K562 (cell line): ENCODE measurements at regions not wholly inside any gene's neighbourhood (a gene's known extent, or its start where the extent isn't known, plus 50 kb on each side); places are given as distances from the start of the nearest gene placed in this dataset.

Experiments used
- ATAC-seq: fragments of 200-7000 bp; cut with Tn5 transposase; 3 replicates; pipeline ENCODE4 v1.9.1; 2020; ENCODE audit warnings: moderate library complexity
- BruUV-seq: library from RNA; stranded (reverse); fragments of 400-500 nt; replicated peaks from 2 replicates; lab custom pipeline; 2021; lab: Mats Ljungman, UMichigan
- CTCF ChIA-PET: fragments of 300-600 bp; formaldehyde crosslinking; extraction: SDS; loops from one replicate; lab custom pipeline; 2021; ENCODE audit warnings: low intra/inter-chr PET ratio; lab: Yijun Ruan, JAX
- POLR2A ChIA-PET: fragments of 300-600, 350-650 bp; sonication (Branson Sonifier 250); formaldehyde crosslinking; extraction: SDS; loops from one replicate; lab custom pipeline; 2021; ENCODE audit warnings: antibody characterized with exemption, inconsistent platforms; lab: Yijun Ruan, JAX
- DNase-seq, 4 experiments: peaks; one replicate each; pipeline versions ENCODE4 v3.0.0 to v3.0.0-alpha.2; 2011 to 2018; ENCODE audit warnings: low spot score in 3 of 4, mixed read lengths in 3 of 4; ENCODE audit errors: extremely low read depth in 1 of 4
- FAIRE-seq: peaks from 2 replicates; lab custom pipeline; 2011; peaks lifted over from hg19 to GRCh38; lab: Jason Lieb, UNC
- H2AFZ ChIP-seq: 2 replicates; pipeline ENCODE4 v1.6.0; 2011; ENCODE audit warnings: low read depth, low read length, control low read depth, inconsistent platforms
- H3K27ac ChIP-seq: fragments of 200-600 bp; 3 replicates; pipeline ENCODE4 v1.8.0; 2011; ENCODE audit warnings: low read depth, mild to moderate bottlenecking, control low read depth, inconsistent platforms, low read length, moderate library complexity, mixed read lengths; ENCODE audit errors: extremely low read depth
- H3K27me3 ChIP-seq, 2 experiments: fragments of 300-600 bp in 1 of 2; 2 replicates in 1 of 2; 3 replicates in 1 of 2; pipeline versions ENCODE4 v1.6.0 to v1.8.0; 2011; ENCODE audit warnings: inconsistent platforms in 2 of 2, low read length in 2 of 2, mild to moderate bottlenecking in 1 of 2, mixed read lengths in 1 of 2, moderate library complexity in 1 of 2; ENCODE audit not compliant: control insufficient read depth in 2 of 2, insufficient read depth in 2 of 2
- H3K36me3 ChIP-seq: fragments of 300-600 bp; 3 replicates; pipeline ENCODE4 v1.8.0; 2011; ENCODE audit warnings: mild to moderate bottlenecking, low read length, inconsistent platforms; ENCODE audit not compliant: control insufficient read depth, insufficient read depth
- H3K4me1 ChIP-seq, 2 experiments: fragments of 200-600 bp in 1 of 2; replicated peaks in 1 of 2; 2 replicates in 1 of 2; 3 replicates in 1 of 2; pipeline versions ENCODE4 v1.5.1 to v1.8.0; 2011; ENCODE audit warnings: inconsistent platforms in 2 of 2, low read length in 2 of 2, mild to moderate bottlenecking in 1 of 2, mixed read lengths in 1 of 2, moderate library complexity in 1 of 2; ENCODE audit not compliant: control insufficient read depth in 2 of 2, insufficient read depth in 2 of 2
- H3K4me2 ChIP-seq: 2 replicates; pipeline ENCODE4 v1.6.1; 2011; ENCODE audit warnings: low read length, control low read depth, inconsistent platforms, mixed read lengths; ENCODE audit not compliant: insufficient read depth
- H3K4me3 ChIP-seq: fragments of 200-600 bp; sonication (generic), shearing (Covaris generic); 2 replicates; pipeline ENCODE4 v1.5.1; 2016; ENCODE audit warnings: control low read depth, inconsistent platforms
- H3K79me2 ChIP-seq: fragments of 200-600 bp; 3 replicates; pipeline ENCODE4 v1.8.0; 2011; ENCODE audit warnings: low read length, inconsistent platforms; ENCODE audit not compliant: control insufficient read depth, insufficient read depth
- H3K9ac ChIP-seq, 2 experiments: 2 replicates each; pipeline versions ENCODE4 v1.6.0 to v1.6.1; 2011; ENCODE audit warnings: low read depth in 2 of 2, low read length in 2 of 2, control low read depth in 1 of 2, inconsistent platforms in 1 of 2, mild to moderate bottlenecking in 1 of 2, mixed read lengths in 1 of 2; ENCODE audit not compliant: insufficient read depth in 1 of 2
- H3K9me1 ChIP-seq: one replicate; pipeline ENCODE4 v1.6.0; 2011; ENCODE audit warnings: inconsistent platforms, mild to moderate bottlenecking, low read length, moderate library complexity; ENCODE audit not compliant: control insufficient read depth, insufficient read depth
- H3K9me3 ChIP-seq: replicated peaks from 2 replicates; pipeline ENCODE4 v1.5.1; 2011; ENCODE audit warnings: low read depth, low read length, inconsistent platforms; ENCODE audit not compliant: control insufficient read depth, insufficient read depth
- H4K20me1 ChIP-seq: replicated peaks from 2 replicates; pipeline ENCODE4 v1.6.1; 2011; ENCODE audit warnings: low read length, inconsistent platforms, mixed read lengths; ENCODE audit not compliant: control insufficient read depth, insufficient read depth
- E2F3 ChIP-seq: fragments of 250-450 bp; sonication (Bioruptor Pico); IDR thresholded peaks from 2 replicates; pipeline ENCODE4 v1.4.0; 2020; ENCODE audit warnings: mild to moderate bottlenecking
- FOXK2 ChIP-seq, 2 experiments: fragments of 450-650 bp; IDR thresholded peaks in 1 of 2; conservative IDR thresholded peaks in 1 of 2; 2 replicates each; pipeline ENCODE4 v1.6.1; 2016; ENCODE audit warnings: low read depth in 2 of 2, mild to moderate bottlenecking in 1 of 2
- HNRNPK ChIP-seq: fragments of 200-400 bp; formaldehyde crosslinking; IDR thresholded peaks from one replicate; pipeline ENCODE4 v1.6.1; 2018; ENCODE audit warnings: mild to moderate bottlenecking, low read depth, low read length; ENCODE audit not compliant: poor library complexity, severe bottlenecking
- IFI16 ChIP-seq: fragments of 250-450 bp; sonication (Bioruptor Pico); IDR thresholded peaks from 2 replicates; pipeline ENCODE4 v2.1.2; 2022; ENCODE audit warnings: mild to moderate bottlenecking, inconsistent platforms
- IRF2 ChIP-seq: sonication (generic); formaldehyde crosslinking; IDR thresholded peaks from 2 replicates; pipeline ENCODE4 v1.8.1; 2022; ENCODE audit warnings: mild to moderate bottlenecking, missing genetic modification reagents
- JUN ChIP-seq, 2 experiments: sonication (generic) in 1 of 2; formaldehyde crosslinking in 1 of 2; IDR thresholded peaks; 2 replicates each; pipeline versions ENCODE4 v1.6.1 to v1.8.0; 2012 to 2022; ENCODE audit warnings: borderline replicate concordance in 2 of 2, mild to moderate bottlenecking in 2 of 2, improper control_type of control experiment in 1 of 2, low read depth in 1 of 2, low read length in 1 of 2, missing genetic modification reagents in 1 of 2
- PPARD ChIP-seq: fragments of 250-450 bp; sonication (Bioruptor Pico); IDR thresholded peaks from 2 replicates; pipeline ENCODE4 v1.8.0; 2022; ENCODE audit warnings: inconsistent platforms, mild to moderate bottlenecking, moderate library complexity
- PURB ChIP-seq: sonication (generic); formaldehyde crosslinking; IDR thresholded peaks from 2 replicates; pipeline ENCODE4 v1.9.0; 2021; ENCODE audit warnings: low read depth, mild to moderate bottlenecking, missing genetic modification reagents
- SOX6 ChIP-seq: fragments of 450-650 bp; IDR thresholded peaks from 2 replicates; pipeline ENCODE4 v1.6.1; 2014; ENCODE audit warnings: mild to moderate bottlenecking
- U2AF1 ChIP-seq: fragments of 200-400 bp; formaldehyde crosslinking; optimal IDR thresholded peaks from 2 replicates; pipeline ENCODE3; 2017; ENCODE audit warnings: mild to moderate bottlenecking, low read depth, low read length, moderate library complexity
- ZNF274 ChIP-seq: IDR thresholded peaks from 2 replicates; pipeline ENCODE4 v1.6.1; 2011; ENCODE audit warnings: low read depth, mild to moderate bottlenecking, low read length, moderate library complexity, borderline replicate concordance
- WGBS: fragments of 100-300 bp; shearing (Covaris generic); methylation state at CpG from one replicate; pipeline ENCODE4 v1.1.6; 2016; ENCODE audit warnings: low coverage, mixed read lengths; ENCODE audit not compliant: insufficient coverage; ENCODE audit errors: missing lambda C conversion rate; 5-methylcytosine and 5-hydroxymethylcytosine counted together
- in situ Hi-C: fragments of 300-500 bp; cut with MboI; formaldehyde crosslinking; loops from 4 replicates; pipeline ENCODE4 v1.15.0; 2018; ENCODE audit warnings: inconsistent platforms, mixed read lengths
- intact Hi-C: fragments of 100-400 bp; cut with micrococcal nuclease; formaldehyde crosslinking; loops from 2 replicates; pipeline ENCODE4 v1.14.2; 2022
- TF ChIP-seq, protein P1 (sequence below): fragments of 450-650 bp; formaldehyde crosslinking; IDR thresholded peaks from 2 replicates; pipeline ENCODE4 v1.4.0; 2020; ENCODE audit warnings: mild to moderate bottlenecking, moderate library complexity
- TF ChIP-seq, protein P2 (sequence below): fragments of 200-800 bp; sonication (Bioruptor generic); IDR thresholded peaks from 2 replicates; pipeline ENCODE4 v1.6.1; 2017; ENCODE audit warnings: missing genetic modification characterization, missing compliant biosample characterization
- TF ChIP-seq, protein P3 (sequence below): fragments of 250-450 bp; sonication (Bioruptor Pico); IDR thresholded peaks from 2 replicates; pipeline ENCODE4 v1.4.0; 2020; ENCODE audit warnings: mild to moderate bottlenecking, moderate library complexity, borderline replicate concordance
- TF ChIP-seq, protein P4 (sequence below): sonication (generic); formaldehyde crosslinking; IDR thresholded peaks from 2 replicates; pipeline ENCODE4 v1.8.0; 2022; ENCODE audit warnings: missing genetic modification reagents, mild to moderate bottlenecking, borderline replicate concordance

DNA sequence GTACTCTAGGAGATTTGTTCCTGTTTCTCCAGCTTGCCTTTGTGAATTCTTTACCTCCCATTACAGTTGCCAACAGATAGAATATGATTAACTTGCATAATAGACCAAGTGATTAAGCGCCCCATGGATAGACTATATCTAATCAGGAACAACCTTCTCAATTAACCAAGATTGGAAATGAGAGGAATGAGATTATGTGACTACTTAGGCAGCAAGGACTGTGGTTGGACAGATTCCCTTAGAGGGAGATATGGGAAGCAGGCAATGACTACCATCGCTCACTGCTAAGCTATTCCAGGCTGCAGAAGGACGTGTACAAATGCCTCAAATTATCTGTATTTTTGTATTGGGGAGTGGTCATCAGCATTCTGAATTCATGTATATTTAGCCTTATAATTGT is 278.1 kb upstream of the DAB2 start:
- no TSS peak for BruUV-seq
- no peaks in the 10 kb centered on the region for H3K36me3 ChIP-seq
- H3K4me3 ChIP-seq, result no peak overlapping the region
- intact Hi-C loops, result no loop called here
- no peak overlapping the region for H3K4me2 ChIP-seq
- H3K9me1 ChIP-seq, result no peaks in the 10 kb centered on the region
- no peak overlapping the region for H2AFZ ChIP-seq
- FAIRE-seq (no peak), DNase-seq (no peak), ATAC-seq (no peak)
- H3K4me1 ChIP-seq, result no peaks in the 10 kb centered on the region
- H3K79me2 ChIP-seq, result no peaks in the 10 kb centered on the region
- H3K27ac ChIP-seq, result no peak overlapping the region
- ChIA-PET CTCF (no interaction called here), POLR2A (no interaction called here)
- 0% methylated on average over 3 of the region's 3 CpGs for WGBS
- no peaks in the 10 kb centered on the region for H4K20me1 ChIP-seq
- in situ Hi-C loops, result no loop called here
- no peak overlapping the region for H3K9ac ChIP-seq
- H3K9me3 ChIP-seq, result no peaks in the 10 kb centered on the region
- peaks cover 0 to 2% of the 10 kb centered on the region in 2 experiments; a peak in 1 of 5 replicates for H3K27me3 ChIP-seq
- TF ChIP-seq U2AF1 (no peak), PURB (CRISPR knock-in tag) (no peak), PPARD (no peak), IFI16 (CRISPR knock-in tag) (no peak), SOX6 (no peak), FOXK2 (conservative IDR thresholded peaks at IDR 0.05 in 1 of 2, IDR thresholded peaks at IDR 0.05 in 1 of 2; ENCODE audit: low read depth in 2 of 2) (no peak), E2F3 (CRISPR knock-in tag) (no peak), JUN (IDR thresholded peaks at IDR 0.05; ENCODE audit: borderline replicate concordance, low read depth, low read length) (no peak), JUN (CRISPR knock-in tag; IDR thresholded peaks at IDR 0.05; ENCODE audit: borderline replicate concordance) (no peak), ZNF274 (no peak), IRF2 (no peak), HNRNPK (no peak)
- TF ChIP-seq, protein P1, sequence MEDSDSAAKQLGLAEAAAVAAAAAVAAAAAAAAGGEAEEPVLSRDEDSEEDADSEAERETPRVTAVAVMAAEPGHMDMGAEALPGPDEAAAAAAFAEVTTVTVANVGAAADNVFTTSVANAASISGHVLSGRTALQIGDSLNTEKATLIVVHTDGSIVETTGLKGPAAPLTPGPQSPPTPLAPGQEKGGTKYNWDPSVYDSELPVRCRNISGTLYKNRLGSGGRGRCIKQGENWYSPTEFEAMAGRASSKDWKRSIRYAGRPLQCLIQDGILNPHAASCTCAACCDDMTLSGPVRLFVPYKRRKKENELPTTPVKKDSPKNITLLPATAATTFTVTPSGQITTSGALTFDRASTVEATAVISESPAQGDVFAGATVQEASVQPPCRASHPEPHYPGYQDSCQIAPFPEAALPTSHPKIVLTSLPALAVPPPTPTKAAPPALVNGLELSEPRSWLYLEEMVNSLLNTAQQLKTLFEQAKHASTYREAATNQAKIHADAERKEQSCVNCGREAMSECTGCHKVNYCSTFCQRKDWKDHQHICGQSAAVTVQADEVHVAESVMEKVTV, result no peak
- TF ChIP-seq, protein P2, sequence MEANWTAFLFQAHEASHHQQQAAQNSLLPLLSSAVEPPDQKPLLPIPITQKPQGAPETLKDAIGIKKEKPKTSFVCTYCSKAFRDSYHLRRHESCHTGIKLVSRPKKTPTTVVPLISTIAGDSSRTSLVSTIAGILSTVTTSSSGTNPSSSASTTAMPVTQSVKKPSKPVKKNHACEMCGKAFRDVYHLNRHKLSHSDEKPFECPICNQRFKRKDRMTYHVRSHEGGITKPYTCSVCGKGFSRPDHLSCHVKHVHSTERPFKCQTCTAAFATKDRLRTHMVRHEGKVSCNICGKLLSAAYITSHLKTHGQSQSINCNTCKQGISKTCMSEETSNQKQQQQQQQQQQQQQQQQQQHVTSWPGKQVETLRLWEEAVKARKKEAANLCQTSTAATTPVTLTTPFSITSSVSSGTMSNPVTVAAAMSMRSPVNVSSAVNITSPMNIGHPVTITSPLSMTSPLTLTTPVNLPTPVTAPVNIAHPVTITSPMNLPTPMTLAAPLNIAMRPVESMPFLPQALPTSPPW (CRISPR knock-in tag), result no peak
- TF ChIP-seq, protein P3, sequence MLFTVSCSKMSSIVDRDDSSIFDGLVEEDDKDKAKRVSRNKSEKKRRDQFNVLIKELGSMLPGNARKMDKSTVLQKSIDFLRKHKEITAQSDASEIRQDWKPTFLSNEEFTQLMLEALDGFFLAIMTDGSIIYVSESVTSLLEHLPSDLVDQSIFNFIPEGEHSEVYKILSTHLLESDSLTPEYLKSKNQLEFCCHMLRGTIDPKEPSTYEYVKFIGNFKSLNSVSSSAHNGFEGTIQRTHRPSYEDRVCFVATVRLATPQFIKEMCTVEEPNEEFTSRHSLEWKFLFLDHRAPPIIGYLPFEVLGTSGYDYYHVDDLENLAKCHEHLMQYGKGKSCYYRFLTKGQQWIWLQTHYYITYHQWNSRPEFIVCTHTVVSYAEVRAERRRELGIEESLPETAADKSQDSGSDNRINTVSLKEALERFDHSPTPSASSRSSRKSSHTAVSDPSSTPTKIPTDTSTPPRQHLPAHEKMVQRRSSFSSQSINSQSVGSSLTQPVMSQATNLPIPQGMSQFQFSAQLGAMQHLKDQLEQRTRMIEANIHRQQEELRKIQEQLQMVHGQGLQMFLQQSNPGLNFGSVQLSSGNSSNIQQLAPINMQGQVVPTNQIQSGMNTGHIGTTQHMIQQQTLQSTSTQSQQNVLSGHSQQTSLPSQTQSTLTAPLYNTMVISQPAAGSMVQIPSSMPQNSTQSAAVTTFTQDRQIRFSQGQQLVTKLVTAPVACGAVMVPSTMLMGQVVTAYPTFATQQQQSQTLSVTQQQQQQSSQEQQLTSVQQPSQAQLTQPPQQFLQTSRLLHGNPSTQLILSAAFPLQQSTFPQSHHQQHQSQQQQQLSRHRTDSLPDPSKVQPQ (CRISPR knock-in tag), result no peak
- TF ChIP-seq, protein P4, sequence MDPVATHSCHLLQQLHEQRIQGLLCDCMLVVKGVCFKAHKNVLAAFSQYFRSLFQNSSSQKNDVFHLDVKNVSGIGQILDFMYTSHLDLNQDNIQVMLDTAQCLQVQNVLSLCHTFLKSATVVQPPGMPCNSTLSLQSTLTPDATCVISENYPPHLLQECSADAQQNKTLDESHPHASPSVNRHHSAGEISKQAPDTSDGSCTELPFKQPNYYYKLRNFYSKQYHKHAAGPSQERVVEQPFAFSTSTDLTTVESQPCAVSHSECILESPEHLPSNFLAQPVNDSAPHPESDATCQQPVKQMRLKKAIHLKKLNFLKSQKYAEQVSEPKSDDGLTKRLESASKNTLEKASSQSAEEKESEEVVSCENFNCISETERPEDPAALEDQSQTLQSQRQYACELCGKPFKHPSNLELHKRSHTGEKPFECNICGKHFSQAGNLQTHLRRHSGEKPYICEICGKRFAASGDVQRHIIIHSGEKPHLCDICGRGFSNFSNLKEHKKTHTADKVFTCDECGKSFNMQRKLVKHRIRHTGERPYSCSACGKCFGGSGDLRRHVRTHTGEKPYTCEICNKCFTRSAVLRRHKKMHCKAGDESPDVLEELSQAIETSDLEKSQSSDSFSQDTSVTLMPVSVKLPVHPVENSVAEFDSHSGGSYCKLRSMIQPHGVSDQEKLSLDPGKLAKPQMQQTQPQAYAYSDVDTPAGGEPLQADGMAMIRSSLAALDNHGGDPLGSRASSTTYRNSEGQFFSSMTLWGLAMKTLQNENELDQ, result no peak
